ENCODE measurements at regions not wholly inside any gene's neighbourhood (a gene's known extent, or its start where the extent isn't known, plus 50 kb on each side); places are given as distances from the start of the nearest gene placed in this dataset.
A peak's percentile ranks its signal among the peaks of the same experiment; 100 is the strongest.

GRCh38 chr4:185914583-185915199 is 102.7 kb upstream of the SORBS2 start:
- H3K9me3 ChIP-seq: no peaks in the 10 kb centered on the region
- peak; percentile 28 for DNase-seq
- H3K4me3 ChIP-seq: no peak overlapping the region
- no peaks in the 10 kb centered on the region for H3K27me3 ChIP-seq
- H3K36me3 ChIP-seq: no peaks in the 10 kb centered on the region

- no peaks in the 10 kb centered on the region for H3K36me3 ChIP-seq
- no peaks in the 10 kb centered on the region for H3K9me3 ChIP-seq
- no peak for DNase-seq
- H3K27me3 ChIP-seq: no peaks in the 10 kb centered on the region
- no peak overlapping the region for H3K4me3 ChIP-seq
These were observed 103.3 kb upstream of the SORBS2 start for GRCh38 chr4:185915271-185915670.

- DNase-seq: no peak
- Histone ChIP-seq H3K36me3 (no peaks in the 10 kb centered on the region), H3K9me3 (no peaks in the 10 kb centered on the region), H3K4me3 (no peak overlapping the region), H3K27me3 (no peaks in the 10 kb centered on the region)
These were observed 103.8 kb upstream of the SORBS2 start for GRCh38 chr4:185915817-185916216.

DNA sequence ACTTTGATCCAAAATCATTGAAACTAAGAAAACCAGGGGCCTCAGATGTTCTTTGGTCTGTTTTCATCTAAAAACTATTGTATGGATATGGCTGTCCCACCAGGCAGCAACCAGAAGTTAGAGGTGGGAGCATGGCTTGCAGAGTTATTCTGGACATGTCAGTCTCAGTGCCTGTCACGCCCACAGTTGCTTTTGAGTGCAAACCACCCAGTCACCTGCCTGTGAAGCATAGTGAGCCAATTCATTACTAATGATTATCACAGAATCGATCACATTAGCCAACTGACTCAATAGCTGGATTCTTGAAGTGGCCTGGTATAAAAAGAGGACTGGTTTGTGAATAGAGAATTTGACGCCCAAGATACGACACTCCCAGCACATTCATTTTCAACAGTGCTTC is 104.2 kb upstream of the SORBS2 start:
- Histone ChIP-seq H3K9me3 (no peaks in the 10 kb centered on the region), H3K36me3 (no peaks in the 10 kb centered on the region), H3K4me3 (no peak overlapping the region), H3K27me3 (no peaks in the 10 kb centered on the region)
- DNase-seq: no peak

DNA sequence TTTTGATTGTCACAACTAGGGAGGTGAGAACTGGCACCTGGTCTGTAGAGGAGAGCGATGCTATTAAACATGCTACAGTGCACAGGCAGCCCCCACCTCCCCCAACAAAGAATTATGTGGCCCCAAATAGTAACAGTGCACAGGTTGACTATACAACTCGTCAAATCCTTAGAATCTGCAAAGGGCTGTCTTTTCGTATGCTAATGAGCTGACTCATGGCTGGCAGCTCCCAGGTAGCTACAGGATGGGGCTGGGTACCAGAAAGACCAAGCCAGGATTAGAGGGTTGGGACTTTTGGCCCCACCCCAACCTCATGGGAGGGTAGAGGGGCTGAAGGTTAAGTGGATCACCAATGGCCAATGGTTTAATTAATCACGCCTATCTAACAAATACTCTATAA is 104.7 kb upstream of the SORBS2 start:
- no peaks in the 10 kb centered on the region for H3K9me3 ChIP-seq
- no peak overlapping the region for H3K4me3 ChIP-seq
- no peaks in the 10 kb centered on the region for H3K27me3 ChIP-seq
- DNase-seq: no peak
- H3K36me3 ChIP-seq: no peaks in the 10 kb centered on the region

GRCh38 chr4:185919107-185919506 is 107.1 kb upstream of the SORBS2 start:
- no peaks in the 10 kb centered on the region for H3K27me3 ChIP-seq
- H3K4me3 ChIP-seq: no peak overlapping the region
- no peaks in the 10 kb centered on the region for H3K36me3 ChIP-seq
- DNase-seq: no peak
- H3K9me3 ChIP-seq: no peaks in the 10 kb centered on the region

DNA sequence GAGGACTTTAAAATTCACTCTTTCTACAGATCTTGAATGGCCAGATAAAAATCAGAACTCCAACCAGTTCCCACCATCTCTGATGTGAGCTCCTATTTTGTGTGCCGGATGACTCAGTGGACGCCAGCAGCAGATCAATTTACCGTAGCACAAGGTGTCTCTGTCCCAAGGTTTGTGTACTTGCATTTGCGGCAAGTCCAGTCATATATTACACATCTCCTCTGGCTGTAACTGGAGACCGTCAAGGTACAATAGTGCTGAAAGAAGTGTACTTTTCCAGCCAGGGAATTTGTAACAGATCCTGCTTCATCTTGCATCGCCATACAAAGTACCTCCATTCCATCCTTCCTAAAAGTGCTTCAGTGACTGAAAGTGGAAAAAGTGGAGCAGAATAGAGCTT is 108.2 kb upstream of the SORBS2 start:
- DNase-seq: no peak
- H3K4me3 ChIP-seq: no peak overlapping the region
- H3K9me3 ChIP-seq: no peaks in the 10 kb centered on the region
- no peaks in the 10 kb centered on the region for H3K27me3 ChIP-seq
- no peaks in the 10 kb centered on the region for H3K36me3 ChIP-seq

DNA sequence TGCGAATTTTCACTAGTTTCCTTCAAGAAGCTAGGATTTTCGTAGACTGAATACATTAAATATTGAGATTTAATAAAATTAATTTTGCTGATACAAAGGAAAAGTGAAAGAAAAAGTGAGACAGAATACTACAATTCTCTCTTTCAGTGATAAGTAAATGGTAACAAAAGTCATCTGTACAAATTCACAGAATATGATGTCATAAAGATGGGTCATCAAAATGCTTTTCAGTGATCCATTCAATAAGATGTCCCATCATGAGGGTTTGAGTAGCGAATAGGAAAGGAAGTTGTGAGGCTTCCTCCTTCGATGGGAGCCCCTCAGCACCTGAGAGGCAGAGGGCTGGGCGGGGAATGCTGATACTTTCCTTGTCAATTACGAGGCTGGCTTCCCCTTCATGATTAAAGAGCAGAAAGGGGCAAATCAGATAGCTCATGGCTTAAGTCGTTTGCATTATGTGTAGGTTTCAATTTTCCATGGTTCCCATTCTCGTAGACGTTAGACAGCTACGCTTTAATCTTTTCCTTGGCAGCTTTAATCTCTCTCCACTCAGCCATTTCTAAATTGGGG is 108.8 kb upstream of the SORBS2 start:
- Histone ChIP-seq H3K4me3 (no peak overlapping the region), H3K27me3 (no peaks in the 10 kb centered on the region), H3K9me3 (no peaks in the 10 kb centered on the region)

DNA sequence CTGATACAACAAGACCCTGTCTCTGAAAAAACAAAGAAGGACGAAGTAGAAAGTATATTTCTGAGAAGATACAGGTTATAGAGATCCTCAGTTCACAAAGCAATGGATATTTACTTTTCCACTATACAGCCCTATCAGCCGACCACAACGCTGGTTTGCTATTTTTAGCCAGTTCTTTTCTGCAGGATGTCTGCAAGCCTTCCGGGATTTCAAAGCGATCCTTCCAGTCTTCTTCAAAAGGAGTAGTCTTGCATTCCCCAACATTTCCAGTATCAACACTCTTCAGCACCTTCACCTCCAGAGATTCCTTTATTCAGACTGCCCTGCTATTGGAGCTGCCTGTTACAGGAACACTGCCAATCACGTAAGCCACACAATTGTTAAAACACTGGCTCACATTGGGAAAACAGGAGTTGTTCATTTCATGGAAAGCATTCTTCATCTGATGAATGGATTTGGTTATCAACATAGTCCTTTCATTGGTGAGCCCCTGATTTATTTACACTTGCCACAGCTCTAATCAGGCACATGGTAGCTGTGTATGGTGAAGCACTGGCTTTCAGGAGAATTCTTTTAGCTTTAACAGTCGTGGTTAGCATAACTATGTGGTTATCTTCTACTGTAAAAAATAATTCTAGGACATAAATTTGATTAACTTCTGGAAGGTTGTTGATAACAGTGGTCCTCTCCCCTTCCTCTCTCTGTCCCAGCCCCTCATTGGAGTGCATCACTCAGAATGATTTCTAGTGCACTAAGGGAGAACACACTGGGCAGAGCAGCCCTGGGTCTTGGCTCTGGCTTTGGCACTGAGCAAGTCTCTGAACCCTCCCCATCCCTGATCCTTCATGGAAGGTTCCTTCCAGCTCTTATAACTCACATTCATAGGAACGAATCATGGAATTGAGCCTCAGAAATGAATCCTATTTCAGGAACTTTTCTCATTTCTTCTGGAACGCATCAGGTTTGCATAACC is 109.9 kb upstream of the SORBS2 start:
- Histone ChIP-seq H3K36me3 (no peaks in the 10 kb centered on the region), H3K9me3 (no peaks in the 10 kb centered on the region), H3K4me3 (no peak overlapping the region), H3K27me3 (no peaks in the 10 kb centered on the region)
- no peak for DNase-seq

More for the DNA sequence above, 108.8 kb upstream of the SORBS2 start:
- DNase-seq: no peak
- H3K36me3 ChIP-seq: no peaks in the 10 kb centered on the region

- Histone ChIP-seq H3K36me3 (no peaks in the 10 kb centered on the region), H3K9me3 (no peaks in the 10 kb centered on the region), H3K4me3 (no peak overlapping the region), H3K27me3 (no peaks in the 10 kb centered on the region)
- DNase-seq: no peak
These were observed 112.6 kb upstream of the SORBS2 start for GRCh38 chr4:185924458-185925044.

DNA sequence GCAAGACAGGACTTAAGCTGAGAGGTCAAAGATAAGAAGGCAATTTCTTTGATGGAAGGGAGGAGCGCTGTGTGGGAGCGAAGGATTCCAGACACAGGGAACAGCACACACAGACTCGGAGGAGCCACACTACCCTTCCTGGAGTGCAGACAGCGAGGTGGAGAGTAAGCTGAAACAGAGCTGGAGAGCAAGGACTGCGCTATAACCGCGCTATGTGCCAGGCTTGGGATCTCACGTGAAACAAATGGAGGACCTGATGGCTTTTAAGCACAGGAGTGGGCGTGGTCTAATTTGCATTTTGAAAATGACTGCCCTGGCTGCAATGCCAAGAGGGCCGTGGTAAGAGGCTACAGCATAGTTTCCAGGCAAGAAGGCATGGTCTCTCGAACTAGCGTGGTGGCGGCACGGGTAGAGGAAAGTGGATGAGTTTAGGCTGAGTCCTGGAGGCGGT is 113.9 kb upstream of the SORBS2 start:
- Histone ChIP-seq H3K9me3 (no peaks in the 10 kb centered on the region), H3K27me3 (no peaks in the 10 kb centered on the region), H3K36me3 (no peaks in the 10 kb centered on the region), H3K4me3 (no peak overlapping the region)
- no peak for DNase-seq

DNA sequence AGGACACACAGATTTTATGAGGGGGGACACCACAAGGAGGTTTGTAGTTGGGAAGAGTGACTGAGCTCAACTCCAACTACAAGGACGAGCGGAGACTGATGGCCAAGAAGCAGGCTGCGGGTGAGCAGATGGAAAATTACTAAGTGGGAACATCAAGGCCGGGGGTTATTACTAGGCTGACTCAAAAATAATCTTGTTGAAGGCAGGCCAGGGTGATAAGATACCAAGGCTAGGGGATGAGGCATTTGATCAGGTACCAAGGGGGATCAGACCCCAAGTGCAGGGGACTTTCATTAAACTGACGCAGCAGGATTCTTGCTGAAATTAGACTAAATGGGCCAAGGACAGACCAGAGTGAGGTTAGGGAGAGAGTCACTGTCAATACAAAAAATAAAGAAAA is 119.4 kb upstream of the SORBS2 start:
- H3K4me3 ChIP-seq: no peak overlapping the region
- DNase-seq: no peak

GRCh38 chr4:185931986-185932385 is 120.0 kb upstream of the SORBS2 start:
- no peak overlapping the region for H3K4me3 ChIP-seq
- H3K36me3 ChIP-seq: no peaks in the 10 kb centered on the region
- DNase-seq: no peak
- H3K27me3 ChIP-seq: no peaks in the 10 kb centered on the region
- no peaks in the 10 kb centered on the region for H3K9me3 ChIP-seq

More for the DNA sequence above, 119.4 kb upstream of the SORBS2 start:
- Histone ChIP-seq H3K27me3 (no peaks in the 10 kb centered on the region), H3K36me3 (no peaks in the 10 kb centered on the region), H3K9me3 (no peaks in the 10 kb centered on the region)

- H3K36me3 ChIP-seq: no peaks in the 10 kb centered on the region
- DNase-seq: peak; percentile 77
- no peak overlapping the region for H3K4me3 ChIP-seq
These were observed 120.5 kb upstream of the SORBS2 start for GRCh38 chr4:185932491-185932890.

DNA sequence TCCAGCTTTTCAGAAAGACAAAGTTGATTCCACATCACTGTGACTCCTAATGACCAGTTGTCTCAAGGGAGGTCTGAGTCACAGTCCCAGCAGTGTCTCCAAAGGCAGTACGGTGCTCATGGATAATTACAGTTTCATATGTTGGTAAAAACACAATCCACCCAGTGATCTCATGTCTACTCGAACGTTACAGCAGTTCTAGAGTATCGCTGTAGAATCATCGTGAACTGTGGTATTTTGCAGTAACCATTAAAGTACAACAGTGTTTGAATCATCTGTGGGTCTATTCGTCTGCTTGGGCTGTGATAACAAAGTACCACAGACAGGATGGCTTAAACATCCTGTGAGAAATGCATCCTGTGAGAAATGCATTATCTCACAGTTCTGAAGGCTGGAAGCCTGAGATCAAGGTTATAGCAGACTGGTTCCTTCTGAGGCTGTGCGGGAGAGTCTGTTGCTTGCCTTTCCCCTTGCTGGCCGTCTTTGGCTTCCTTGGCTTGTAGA is 121.1 kb upstream of the SORBS2 start:
- no peaks in the 10 kb centered on the region for H3K27me3 ChIP-seq
- no peaks in the 10 kb centered on the region for H3K36me3 ChIP-seq
- peak; percentile 79 for DNase-seq
- H3K4me3 ChIP-seq: no peak overlapping the region
- H3K9me3 ChIP-seq: no peaks in the 10 kb centered on the region

More at GRCh38 chr4:185932491-185932890, 120.5 kb upstream of the SORBS2 start:
- Histone ChIP-seq H3K27me3 (no peaks in the 10 kb centered on the region), H3K9me3 (no peaks in the 10 kb centered on the region)

DNA sequence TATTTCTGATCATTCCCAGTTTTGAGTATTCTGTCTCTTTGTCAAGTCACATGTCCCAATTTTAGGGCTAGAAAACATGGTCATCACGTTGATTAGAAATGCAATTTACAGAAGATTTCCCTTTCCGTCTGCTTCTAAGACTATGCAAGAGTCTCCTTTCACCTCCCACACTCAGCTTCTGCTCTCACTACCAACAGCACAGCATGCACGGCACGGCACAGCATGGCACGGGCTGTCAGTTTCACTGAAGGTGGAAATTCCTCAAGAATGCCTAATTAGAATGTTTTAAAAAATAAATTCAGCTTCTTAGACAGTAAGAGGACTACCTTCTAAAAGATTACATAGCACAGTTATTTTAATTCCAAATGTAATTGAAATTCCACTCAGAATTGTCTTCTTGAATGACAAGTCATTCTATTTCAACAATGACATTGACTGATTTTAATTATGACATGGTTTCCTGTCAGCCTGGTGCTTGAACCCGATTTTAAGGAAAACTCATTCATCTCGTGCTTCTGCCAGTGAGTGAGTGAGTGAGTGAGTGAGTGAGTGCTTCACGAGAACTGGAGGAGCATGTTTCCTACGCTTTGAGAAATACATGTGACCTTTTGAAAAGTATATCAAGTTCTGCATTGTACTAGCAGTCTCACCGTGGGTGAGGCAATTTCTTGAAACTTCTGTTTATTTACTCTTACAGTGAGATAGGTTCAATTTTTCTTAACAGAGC is 124.8 kb upstream of the SORBS2 start:
- DNase-seq: no peak

More for the DNA sequence above, 124.8 kb upstream of the SORBS2 start:
- Histone ChIP-seq H3K4me3 (no peak overlapping the region), H3K27me3 (no peaks in the 10 kb centered on the region), H3K9me3 (no peaks in the 10 kb centered on the region), H3K36me3 (no peaks in the 10 kb centered on the region)

Measured in MG63 (cell line).